Uterus (tissue), 2 donors: ENCODE measurements at regions not wholly inside any gene's neighbourhood (a gene's known extent, or its start where the extent isn't known, plus 50 kb on each side); places are given as distances from the start of the nearest gene placed in this dataset.
A peak's percentile ranks its signal among the peaks of the same experiment; 100 is the strongest.
"Not testable (repeated sequence)": the region's sequence is repeated elsewhere in the genome, so short reads cannot be mapped to it uniquely, and the experiment has no call there.

Experiments
- POLR2A ChIP-seq, 2 donors: fragments of 450-650 bp; IDR thresholded peaks; one replicate each; pipeline ENCODE4 v1.6.1; 2016; ENCODE audit warnings: antibody characterized with exemption in 2 of 2, mild to moderate bottlenecking in 1 of 2, moderate library complexity in 1 of 2
- TF ChIP-seq, protein P1 (sequence below), 4 experiments: fragments of 200-600 bp in 2 of 4; fragments of 450-650 bp in 2 of 4; sonication (generic) in 2 of 4; IDR thresholded peaks; one replicate each; pipeline ENCODE4 v1.5.1; 2016 to 2019; ENCODE audit warnings: antibody characterized with exemption in 4 of 4, mild to moderate bottlenecking in 2 of 4, moderate library complexity in 1 of 4

GRCh38 chr9:34760196-34761040 is 50.5 kb upstream of the CCL21 start:
- TF ChIP-seq POLR2A (IDR thresholded peaks at IDR 0.05), result not testable (repeated sequence)
- TF ChIP-seq, protein P1, sequence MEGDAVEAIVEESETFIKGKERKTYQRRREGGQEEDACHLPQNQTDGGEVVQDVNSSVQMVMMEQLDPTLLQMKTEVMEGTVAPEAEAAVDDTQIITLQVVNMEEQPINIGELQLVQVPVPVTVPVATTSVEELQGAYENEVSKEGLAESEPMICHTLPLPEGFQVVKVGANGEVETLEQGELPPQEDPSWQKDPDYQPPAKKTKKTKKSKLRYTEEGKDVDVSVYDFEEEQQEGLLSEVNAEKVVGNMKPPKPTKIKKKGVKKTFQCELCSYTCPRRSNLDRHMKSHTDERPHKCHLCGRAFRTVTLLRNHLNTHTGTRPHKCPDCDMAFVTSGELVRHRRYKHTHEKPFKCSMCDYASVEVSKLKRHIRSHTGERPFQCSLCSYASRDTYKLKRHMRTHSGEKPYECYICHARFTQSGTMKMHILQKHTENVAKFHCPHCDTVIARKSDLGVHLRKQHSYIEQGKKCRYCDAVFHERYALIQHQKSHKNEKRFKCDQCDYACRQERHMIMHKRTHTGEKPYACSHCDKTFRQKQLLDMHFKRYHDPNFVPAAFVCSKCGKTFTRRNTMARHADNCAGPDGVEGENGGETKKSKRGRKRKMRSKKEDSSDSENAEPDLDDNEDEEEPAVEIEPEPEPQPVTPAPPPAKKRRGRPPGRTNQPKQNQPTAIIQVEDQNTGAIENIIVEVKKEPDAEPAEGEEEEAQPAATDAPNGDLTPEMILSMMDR (IDR thresholded peaks at IDR 0.05), result peak in 1 of 4 experiments; percentile 19
